ENCODE measurements at regions not wholly inside any gene's neighbourhood (a gene's known extent, or its start where the extent isn't known, plus 50 kb on each side); places are given as distances from the start of the nearest gene placed in this dataset.

- Histone ChIP-seq H3K4me2 (no peak overlapping the region), H2AFZ (ENCODE audit: low read depth) (no peak overlapping the region), H3K9ac (no peak overlapping the region), H3K4me1 (ENCODE audit: low read depth, poor library complexity, severe bottlenecking) (no peaks in the 10 kb centered on the region), H3K36me3 (ENCODE audit: insufficient read depth) (no peaks in the 10 kb centered on the region), H3K4me3 (IDR thresholded peaks at IDR 0.05; ENCODE audit: insufficient read depth, low read depth, low read length) (no peak overlapping the region), H4K20me1 (ENCODE audit: insufficient read depth) (no peaks in the 10 kb centered on the region), H3K79me2 (ENCODE audit: insufficient read depth, low read depth) (no peaks in the 10 kb centered on the region), H3K27me3 (ENCODE audit: insufficient read depth, low read depth) (no peaks in the 10 kb centered on the region), H3K27ac (no peak overlapping the region)
- no peak for TF ChIP-seq CTCF (conservative IDR thresholded peaks at IDR 0.05; ENCODE audit: low read depth, low read length)
These were observed 185.6 kb downstream of the DMAC1 start for GRCh38 chr9:7613931-7614330.

DNA sequence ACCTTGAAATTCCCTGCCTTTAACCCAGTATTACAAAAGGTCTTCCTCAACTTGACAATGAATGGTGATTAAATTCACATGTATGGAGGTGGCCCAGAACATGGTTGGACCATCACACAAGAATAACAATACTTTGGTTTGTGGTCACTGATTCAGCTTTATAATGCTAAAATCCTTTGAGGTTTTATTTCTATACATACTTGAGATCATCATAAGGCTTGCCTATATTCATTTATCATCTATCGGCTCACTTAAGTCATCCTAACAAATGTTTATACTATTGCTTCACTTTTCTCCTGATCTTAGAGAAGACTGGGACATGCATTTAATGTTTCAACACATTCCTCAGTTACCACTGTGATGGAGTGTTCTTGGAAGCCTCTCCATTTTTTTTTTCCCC is 191.3 kb downstream of the DMAC1 start:
- H3K4me3 ChIP-seq (IDR thresholded peaks at IDR 0.05; ENCODE audit: insufficient read depth, low read depth, low read length) = no peak overlapping the region
- H3K9ac ChIP-seq = no peak overlapping the region
- no peaks in the 10 kb centered on the region for H3K4me1 ChIP-seq (ENCODE audit: low read depth, poor library complexity, severe bottlenecking)
- H2AFZ ChIP-seq (ENCODE audit: low read depth) = no peak overlapping the region
- no peaks in the 10 kb centered on the region for H3K36me3 ChIP-seq (ENCODE audit: insufficient read depth)
- no peak overlapping the region for H3K4me2 ChIP-seq
- no peaks in the 10 kb centered on the region for H3K27me3 ChIP-seq (ENCODE audit: insufficient read depth, low read depth)
- no peaks in the 10 kb centered on the region for H4K20me1 ChIP-seq (ENCODE audit: insufficient read depth)
- no peaks in the 10 kb centered on the region for H3K79me2 ChIP-seq (ENCODE audit: insufficient read depth, low read depth)
- TF ChIP-seq CTCF (conservative IDR thresholded peaks at IDR 0.05; ENCODE audit: low read depth, low read length) = no peak
- H3K27ac ChIP-seq = no peak overlapping the region

- Histone ChIP-seq H3K4me1 (ENCODE audit: low read depth, poor library complexity, severe bottlenecking) (no peaks in the 10 kb centered on the region), H3K4me2 (no peak overlapping the region), H4K20me1 (ENCODE audit: insufficient read depth) (no peaks in the 10 kb centered on the region), H3K27ac (no peak overlapping the region), H3K36me3 (ENCODE audit: insufficient read depth) (no peaks in the 10 kb centered on the region), H3K79me2 (ENCODE audit: insufficient read depth, low read depth) (no peaks in the 10 kb centered on the region), H3K9ac (no peak overlapping the region), H2AFZ (ENCODE audit: low read depth) (no peak overlapping the region), H3K4me3 (IDR thresholded peaks at IDR 0.05; ENCODE audit: insufficient read depth, low read depth, low read length) (no peak overlapping the region), H3K27me3 (ENCODE audit: insufficient read depth, low read depth) (no peaks in the 10 kb centered on the region)
- no peak for TF ChIP-seq CTCF (conservative IDR thresholded peaks at IDR 0.05; ENCODE audit: low read depth, low read length)
These were observed 192.2 kb downstream of the DMAC1 start for GRCh38 chr9:7607421-7607820.

GRCh38 chr9:7606591-7606990 is 193.0 kb downstream of the DMAC1 start:
- H3K4me2 ChIP-seq = no peak overlapping the region
- H3K27ac ChIP-seq = no peak overlapping the region
- H3K36me3 ChIP-seq (ENCODE audit: insufficient read depth) = no peaks in the 10 kb centered on the region
- H3K4me3 ChIP-seq (IDR thresholded peaks at IDR 0.05; ENCODE audit: insufficient read depth, low read depth, low read length) = no peak overlapping the region
- no peaks in the 10 kb centered on the region for H3K27me3 ChIP-seq (ENCODE audit: insufficient read depth, low read depth)
- H3K9ac ChIP-seq = no peak overlapping the region
- H4K20me1 ChIP-seq (ENCODE audit: insufficient read depth) = no peaks in the 10 kb centered on the region
- H2AFZ ChIP-seq (ENCODE audit: low read depth) = no peak overlapping the region
- H3K79me2 ChIP-seq (ENCODE audit: insufficient read depth, low read depth) = no peaks in the 10 kb centered on the region
- no peaks in the 10 kb centered on the region for H3K4me1 ChIP-seq (ENCODE audit: low read depth, poor library complexity, severe bottlenecking)
- no peak for TF ChIP-seq CTCF (conservative IDR thresholded peaks at IDR 0.05; ENCODE audit: low read depth, low read length)

- Histone ChIP-seq H3K4me2 (no peak overlapping the region), H3K79me2 (ENCODE audit: insufficient read depth, low read depth) (no peaks in the 10 kb centered on the region), H3K27ac (no peak overlapping the region), H3K9ac (no peak overlapping the region), H3K4me3 (IDR thresholded peaks at IDR 0.05; ENCODE audit: insufficient read depth, low read depth, low read length) (no peak overlapping the region), H4K20me1 (ENCODE audit: insufficient read depth) (no peaks in the 10 kb centered on the region), H3K4me1 (ENCODE audit: low read depth, poor library complexity, severe bottlenecking) (no peaks in the 10 kb centered on the region), H3K36me3 (ENCODE audit: insufficient read depth) (no peaks in the 10 kb centered on the region), H2AFZ (ENCODE audit: low read depth) (no peak overlapping the region), H3K27me3 (ENCODE audit: insufficient read depth, low read depth) (no peaks in the 10 kb centered on the region)
- no peak for TF ChIP-seq CTCF (conservative IDR thresholded peaks at IDR 0.05; ENCODE audit: low read depth, low read length)
These were observed 197.8 kb downstream of the DMAC1 start for GRCh38 chr9:7601739-7602138.

All from KMS-11 (cell line).